Neutrophil (primary cell): ENCODE measurements at regions not wholly inside any gene's neighbourhood (a gene's known extent, or its start where the extent isn't known, plus 50 kb on each side); places are given as distances from the start of the nearest gene placed in this dataset.

ENCODE experiments used
- H3K27ac ChIP-seq: fragments of 200-600 bp; sonication (generic); 2 replicates; pipeline ENCODE4 v1.5.1; 2016; ENCODE audit warnings: mild to moderate bottlenecking, moderate library complexity
- H3K27me3 ChIP-seq: fragments of 200-600 bp; sonication (generic); 2 replicates; pipeline ENCODE4 v1.6.0; 2016; ENCODE audit warnings: mild to moderate bottlenecking
- H3K36me3 ChIP-seq: fragments of 200-600 bp; sonication (generic); 2 replicates; pipeline ENCODE4 v1.5.1; 2017
- H3K4me1 ChIP-seq, 2 experiments: fragments of 200-600 bp in 1 of 2; sonication (generic) in 1 of 2; 1 replicate in 1 of 2; 2 replicates in 1 of 2; pipeline versions ENCODE4 v1.5.1 to v1.6.1; 2013 to 2016; ENCODE audit warnings: low read depth in 1 of 2, low read length in 1 of 2, mild to moderate bottlenecking in 1 of 2, moderate library complexity in 1 of 2; ENCODE audit not compliant: control insufficient read depth in 1 of 2, insufficient read depth in 1 of 2
- H3K4me3 ChIP-seq, 2 experiments: fragments of 200-600 bp in 1 of 2; sonication (generic) in 1 of 2; 1 replicate in 1 of 2; 2 replicates in 1 of 2; pipeline ENCODE4 v1.5.1; 2013 to 2016; ENCODE audit warnings: low read depth in 1 of 2, low read length in 1 of 2, mild to moderate bottlenecking in 1 of 2, moderate library complexity in 1 of 2
- H3K9me3 ChIP-seq: fragments of 200-600 bp; sonication (generic); 2 replicates; pipeline ENCODE4 v1.5.1; 2016
- TF ChIP-seq, protein P1 (sequence below): fragments of 200-600 bp; sonication (generic); IDR thresholded peaks from 2 replicates; pipeline ENCODE4 v1.5.1; 2016; ENCODE audit warnings: antibody characterized with exemption

DNA sequence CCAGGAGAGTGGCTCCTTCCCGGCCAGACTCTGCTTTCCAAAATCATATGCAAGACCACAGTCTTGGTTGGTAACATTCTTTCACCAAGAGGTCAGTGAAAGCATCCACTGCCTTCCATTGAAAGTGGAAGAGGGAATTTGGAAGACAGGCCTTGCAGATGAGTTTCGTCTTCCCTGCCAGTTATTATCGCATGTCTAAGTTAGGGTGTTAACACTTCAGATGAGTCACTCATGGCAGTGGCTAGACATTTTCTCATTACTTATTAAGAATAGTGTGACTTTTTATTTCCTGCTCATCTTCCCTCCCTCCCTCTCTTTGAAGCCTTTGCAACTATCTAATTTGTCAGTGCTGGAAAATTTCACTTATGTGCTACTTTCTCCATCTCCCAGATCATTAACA is 102.9 kb upstream of the EPB41L3 start:
- Histone ChIP-seq H3K4me1 (no peaks in the 10 kb centered on the region), H3K4me3 (no peak overlapping the region), H3K9me3 (no peaks in the 10 kb centered on the region), H3K36me3 (no peaks in the 10 kb centered on the region), H3K27ac (no peak overlapping the region), H3K27me3 (no peaks in the 10 kb centered on the region)
- TF ChIP-seq, protein P1, sequence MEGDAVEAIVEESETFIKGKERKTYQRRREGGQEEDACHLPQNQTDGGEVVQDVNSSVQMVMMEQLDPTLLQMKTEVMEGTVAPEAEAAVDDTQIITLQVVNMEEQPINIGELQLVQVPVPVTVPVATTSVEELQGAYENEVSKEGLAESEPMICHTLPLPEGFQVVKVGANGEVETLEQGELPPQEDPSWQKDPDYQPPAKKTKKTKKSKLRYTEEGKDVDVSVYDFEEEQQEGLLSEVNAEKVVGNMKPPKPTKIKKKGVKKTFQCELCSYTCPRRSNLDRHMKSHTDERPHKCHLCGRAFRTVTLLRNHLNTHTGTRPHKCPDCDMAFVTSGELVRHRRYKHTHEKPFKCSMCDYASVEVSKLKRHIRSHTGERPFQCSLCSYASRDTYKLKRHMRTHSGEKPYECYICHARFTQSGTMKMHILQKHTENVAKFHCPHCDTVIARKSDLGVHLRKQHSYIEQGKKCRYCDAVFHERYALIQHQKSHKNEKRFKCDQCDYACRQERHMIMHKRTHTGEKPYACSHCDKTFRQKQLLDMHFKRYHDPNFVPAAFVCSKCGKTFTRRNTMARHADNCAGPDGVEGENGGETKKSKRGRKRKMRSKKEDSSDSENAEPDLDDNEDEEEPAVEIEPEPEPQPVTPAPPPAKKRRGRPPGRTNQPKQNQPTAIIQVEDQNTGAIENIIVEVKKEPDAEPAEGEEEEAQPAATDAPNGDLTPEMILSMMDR, result no peak

DNA sequence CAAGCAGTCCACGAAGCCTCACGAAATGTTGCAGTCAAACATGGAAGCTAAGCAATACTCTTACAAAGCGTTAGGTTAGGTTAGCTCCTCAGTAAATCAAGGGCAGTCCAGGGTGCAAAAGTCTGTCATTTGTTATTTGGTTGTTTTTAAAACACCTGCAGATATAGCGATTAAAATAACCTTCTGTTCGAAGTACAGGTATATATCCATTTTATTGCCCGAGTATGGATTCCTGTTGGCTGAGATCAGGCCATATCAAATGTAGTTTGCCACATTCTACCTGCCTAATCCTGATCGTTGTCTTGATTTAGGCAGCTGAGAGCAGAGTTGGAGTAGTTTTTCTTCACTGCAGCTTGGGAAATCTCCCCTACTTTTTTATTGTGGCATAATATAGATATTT is 99.5 kb upstream of the EPB41L3 start:
- Histone ChIP-seq H3K27me3 (peaks cover 24% of the 10 kb centered on the region), H3K27ac (no peak overlapping the region), H3K4me1 (no peaks in the 10 kb centered on the region), H3K36me3 (no peaks in the 10 kb centered on the region), H3K9me3 (no peaks in the 10 kb centered on the region), H3K4me3 (no peak overlapping the region)
- TF ChIP-seq, protein P1, result no peak

DNA sequence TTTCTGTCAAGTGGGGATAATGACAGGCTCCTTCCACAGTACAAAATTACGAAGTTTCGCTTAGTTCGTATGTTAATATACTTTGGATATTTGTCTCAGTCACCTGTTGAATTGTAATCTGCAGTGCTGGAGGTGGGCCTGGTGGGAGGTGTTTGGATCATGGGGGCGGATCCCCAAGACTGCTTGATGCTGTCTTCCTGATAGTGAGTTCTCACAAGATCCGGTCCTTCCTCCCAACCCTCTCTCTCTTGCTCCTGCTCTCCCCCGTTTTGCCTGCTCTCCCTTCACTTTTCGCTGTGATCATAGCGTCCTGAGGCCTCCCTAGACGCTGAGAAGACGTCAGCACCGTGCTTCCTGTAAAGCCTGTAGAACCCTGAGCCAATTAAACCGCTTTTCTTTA is 97.1 kb upstream of the EPB41L3 start:
- H3K27ac ChIP-seq, result no peak overlapping the region
- no peaks in the 10 kb centered on the region for H3K36me3 ChIP-seq
- H3K9me3 ChIP-seq, result no peaks in the 10 kb centered on the region
- H3K4me1 ChIP-seq, result no peaks in the 10 kb centered on the region
- H3K27me3 ChIP-seq, result peaks cover 46% of the 10 kb centered on the region
- no peak overlapping the region for H3K4me3 ChIP-seq
- TF ChIP-seq, protein P1, result no peak

DNA sequence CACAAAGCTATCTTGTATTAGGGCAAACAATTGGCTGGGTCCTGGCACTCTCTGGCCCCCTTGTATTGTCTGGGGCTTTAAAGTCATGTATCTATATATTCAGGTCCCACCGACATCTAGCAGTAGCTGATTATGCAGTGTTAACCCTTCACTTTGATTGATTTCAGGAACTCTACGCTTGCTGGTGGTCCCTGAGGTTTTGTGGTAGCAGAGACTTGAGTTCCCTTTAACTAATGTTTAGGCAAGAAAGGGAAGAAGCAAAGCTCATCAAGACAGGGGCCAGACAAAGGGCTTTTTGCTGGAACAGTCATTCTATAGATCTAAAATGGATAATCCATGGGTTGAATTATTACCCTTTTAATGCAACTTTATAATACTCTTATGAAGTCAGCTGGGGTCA is 95.3 kb upstream of the EPB41L3 start:
- Histone ChIP-seq H3K4me1 (no peaks in the 10 kb centered on the region), H3K9me3 (no peaks in the 10 kb centered on the region), H3K27ac (no peak overlapping the region), H3K4me3 (no peak overlapping the region), H3K36me3 (no peaks in the 10 kb centered on the region), H3K27me3 (peaks cover 58% of the 10 kb centered on the region)
- TF ChIP-seq, protein P1, result no peak

DNA sequence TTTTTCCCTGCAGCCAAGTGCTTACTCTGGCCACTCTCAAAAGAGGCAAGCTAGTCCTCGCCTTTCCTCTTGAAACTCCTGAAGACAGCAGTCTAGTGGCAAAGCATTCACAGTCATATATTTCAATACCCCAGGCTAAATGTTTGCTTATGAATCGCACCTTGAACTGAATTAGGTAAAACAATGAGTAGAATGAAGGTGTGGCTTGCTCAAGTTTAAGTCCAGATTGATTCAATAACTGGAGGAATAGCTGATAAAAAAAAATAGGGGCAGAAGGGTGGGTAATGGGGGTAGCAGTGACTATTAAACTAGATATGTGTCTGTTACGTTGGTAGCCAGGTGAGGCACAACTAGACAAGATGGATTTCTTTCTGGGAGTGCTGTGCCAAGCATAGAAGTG is 88.2 kb upstream of the EPB41L3 start:
- peaks cover 94% of the 10 kb centered on the region for H3K27me3 ChIP-seq

More for the DNA sequence above, 88.2 kb upstream of the EPB41L3 start:
- H3K4me1 ChIP-seq, result peaks cover 15 to 26% of the 10 kb centered on the region in 2 experiments
- TF ChIP-seq, protein P1, result no peak
- H3K9me3 ChIP-seq, result no peaks in the 10 kb centered on the region
- H3K27ac ChIP-seq, result no peak overlapping the region
- no peak overlapping the region for H3K4me3 ChIP-seq
- H3K36me3 ChIP-seq, result no peaks in the 10 kb centered on the region
